ENCODE measurements at regions not wholly inside any gene's neighbourhood (a gene's known extent, or its start where the extent isn't known, plus 50 kb on each side); places are given as distances from the start of the nearest gene placed in this dataset.

DNA sequence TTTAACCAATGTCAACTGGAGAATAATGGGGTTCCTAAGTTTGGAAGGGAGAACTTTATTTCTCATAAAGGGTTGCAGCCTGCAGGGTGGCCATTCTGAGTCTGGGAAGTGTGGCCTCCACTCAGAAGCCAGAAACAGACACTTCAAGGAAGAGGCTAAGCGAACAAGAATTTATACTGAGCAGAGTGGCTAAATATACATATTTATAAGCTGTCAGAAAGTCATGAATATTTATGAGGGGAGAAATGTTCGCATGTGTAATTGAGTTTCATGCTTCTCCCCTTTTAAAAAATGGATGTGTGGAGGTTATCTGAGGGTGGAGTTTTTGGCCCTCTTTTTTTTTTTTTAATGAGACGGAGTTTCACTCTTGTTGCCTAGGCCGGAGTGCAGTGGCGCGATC lies 78.1 kb upstream of the PLAC8 start:
- TF ChIP-seq, protein P1, sequence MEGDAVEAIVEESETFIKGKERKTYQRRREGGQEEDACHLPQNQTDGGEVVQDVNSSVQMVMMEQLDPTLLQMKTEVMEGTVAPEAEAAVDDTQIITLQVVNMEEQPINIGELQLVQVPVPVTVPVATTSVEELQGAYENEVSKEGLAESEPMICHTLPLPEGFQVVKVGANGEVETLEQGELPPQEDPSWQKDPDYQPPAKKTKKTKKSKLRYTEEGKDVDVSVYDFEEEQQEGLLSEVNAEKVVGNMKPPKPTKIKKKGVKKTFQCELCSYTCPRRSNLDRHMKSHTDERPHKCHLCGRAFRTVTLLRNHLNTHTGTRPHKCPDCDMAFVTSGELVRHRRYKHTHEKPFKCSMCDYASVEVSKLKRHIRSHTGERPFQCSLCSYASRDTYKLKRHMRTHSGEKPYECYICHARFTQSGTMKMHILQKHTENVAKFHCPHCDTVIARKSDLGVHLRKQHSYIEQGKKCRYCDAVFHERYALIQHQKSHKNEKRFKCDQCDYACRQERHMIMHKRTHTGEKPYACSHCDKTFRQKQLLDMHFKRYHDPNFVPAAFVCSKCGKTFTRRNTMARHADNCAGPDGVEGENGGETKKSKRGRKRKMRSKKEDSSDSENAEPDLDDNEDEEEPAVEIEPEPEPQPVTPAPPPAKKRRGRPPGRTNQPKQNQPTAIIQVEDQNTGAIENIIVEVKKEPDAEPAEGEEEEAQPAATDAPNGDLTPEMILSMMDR (IDR thresholded peaks at IDR 0.05), result no peak
- TF ChIP-seq POLR2A (IDR thresholded peaks at IDR 0.05), result no peak
